IMR-90 (cell line): ENCODE measurements at regions not wholly inside any gene's neighbourhood (a gene's known extent, or its start where the extent isn't known, plus 50 kb on each side); places are given as distances from the start of the nearest gene placed in this dataset.

Source experiments
- ATAC-seq: fragments of 200-7000 bp; cut with Tn5 transposase; 2 replicates; pipeline ENCODE4 v1.9.1; 2020; ENCODE audit warnings: low read depth, mild to moderate bottlenecking, moderate library complexity
- BruUV-seq: library from RNA; stranded (reverse); fragments of 400-500 nt; replicated peaks from 2 replicates; lab custom pipeline; 2021; lab: Mats Ljungman, UMichigan
- CTCF ChIA-PET: fragments of 300-600 bp; formaldehyde crosslinking; extraction: SDS; loops from one replicate; lab custom pipeline; 2021; ENCODE audit warnings: antibody characterized with exemption; lab: Yijun Ruan, JAX
- POLR2A ChIA-PET: fragments of 300-600 bp; sonication (Branson Sonifier 250); formaldehyde crosslinking; loops from one replicate; lab custom pipeline; 2022; ENCODE audit warnings: antibody characterized with exemption; ENCODE audit not compliant: unreplicated experiment; lab: Charles Lee
- DNase-seq: peaks from one replicate; pipeline ENCODE4 v3.0.0; 2013
- H2AFZ ChIP-seq: replicated peaks from 2 replicates; pipeline ENCODE3; 2013; ENCODE audit warnings: low read length, mild to moderate bottlenecking; ENCODE audit not compliant: poor library complexity
- H2AK5ac ChIP-seq: 2 replicates; pipeline ENCODE4 v1.6.1; 2013; ENCODE audit warnings: low read depth, low read length, inconsistent platforms
- H2AK9ac ChIP-seq: replicated peaks from 2 replicates; pipeline ENCODE3; 2013; ENCODE audit warnings: mild to moderate bottlenecking, low read depth, low read length, moderate library complexity; ENCODE audit not compliant: poor library complexity
- H2BK120ac ChIP-seq: 2 replicates; pipeline ENCODE4 v1.6.1; 2013; ENCODE audit warnings: low read depth, low read length, inconsistent platforms
- H2BK15ac ChIP-seq: 3 replicates; pipeline ENCODE4 v1.6.1; 2013; ENCODE audit warnings: low read depth, low read length, inconsistent platforms
- H2BK20ac ChIP-seq: 2 replicates; pipeline ENCODE4 v1.6.1; 2013; ENCODE audit warnings: low read depth, mild to moderate bottlenecking, inconsistent platforms, low read length, moderate library complexity
- H2BK5ac ChIP-seq: 2 replicates; pipeline ENCODE4 v1.6.1; 2013; ENCODE audit warnings: mild to moderate bottlenecking, low read depth, low read length, inconsistent platforms; ENCODE audit not compliant: poor library complexity, severe bottlenecking
- H3K14ac ChIP-seq: replicated peaks from 2 replicates; pipeline ENCODE4 v1.6.1; 2013; ENCODE audit warnings: low read depth, low read length, inconsistent platforms
- H3K18ac ChIP-seq: 2 replicates; pipeline ENCODE4 v1.6.1; 2013; ENCODE audit warnings: low read depth, low read length, control low read depth
- H3K23ac ChIP-seq: 2 replicates; pipeline ENCODE4 v1.6.1; 2013; ENCODE audit warnings: low read depth, low read length, inconsistent platforms
- H3K27ac ChIP-seq: 2 replicates; pipeline ENCODE4 v1.5.1; 2013; ENCODE audit warnings: mild to moderate bottlenecking, control low read depth, low read length; ENCODE audit not compliant: insufficient read depth
- H3K27me3 ChIP-seq: 2 replicates; pipeline ENCODE4 v1.6.1; 2013; ENCODE audit warnings: low read length; ENCODE audit not compliant: control insufficient read depth, insufficient read depth
- H3K36me3 ChIP-seq: 2 replicates; pipeline ENCODE4 v1.6.1; 2013; ENCODE audit warnings: low read length, mixed read lengths; ENCODE audit not compliant: control insufficient read depth, insufficient read depth
- H3K4ac ChIP-seq: 2 replicates; pipeline ENCODE4 v1.6.1; 2013; ENCODE audit warnings: low read depth, low read length, inconsistent platforms
- H3K4me1 ChIP-seq: 2 replicates; pipeline ENCODE4 v1.6.1; 2013; ENCODE audit warnings: low read length, mixed read lengths; ENCODE audit not compliant: control insufficient read depth, insufficient read depth
- H3K4me2 ChIP-seq: 2 replicates; pipeline ENCODE4 v1.6.1; 2013; ENCODE audit warnings: low read depth, mild to moderate bottlenecking, control low read depth, low read length, moderate library complexity
- H3K4me3 ChIP-seq: 2 replicates; pipeline ENCODE4 v1.5.1; 2013; ENCODE audit warnings: low read depth, mild to moderate bottlenecking, control low read depth, low read length, moderate library complexity; ENCODE audit not compliant: insufficient read depth
- H3K56ac ChIP-seq: 2 replicates; pipeline ENCODE4 v1.6.1; 2013; ENCODE audit warnings: low read length, inconsistent platforms; ENCODE audit not compliant: insufficient read depth; ENCODE audit errors: extremely low read depth
- H3K79me1 ChIP-seq, 2 experiments: 2 replicates each; pipeline ENCODE4 v1.6.1; 2013; ENCODE audit warnings: low read length in 2 of 2, inconsistent platforms in 1 of 2, low read depth in 1 of 2
- H3K9ac ChIP-seq: 2 replicates; pipeline ENCODE4 v1.6.1; 2013; ENCODE audit warnings: low read depth, low read length, control low read depth
- H3K9me1 ChIP-seq: 2 replicates; pipeline ENCODE4 v1.6.1; 2013; ENCODE audit warnings: low read length, inconsistent platforms; ENCODE audit not compliant: insufficient read depth
- H3K9me3 ChIP-seq: 2 replicates; pipeline ENCODE4 v1.6.1; 2013; ENCODE audit warnings: low read length; ENCODE audit not compliant: control insufficient read depth, insufficient read depth
- H4K20me1 ChIP-seq: 2 replicates; pipeline ENCODE4 v1.6.1; 2013; ENCODE audit warnings: low read length, inconsistent platforms; ENCODE audit not compliant: insufficient read depth
- H4K5ac ChIP-seq: 2 replicates; pipeline ENCODE4 v1.6.1; 2013; ENCODE audit warnings: mild to moderate bottlenecking, low read depth, low read length, control low read depth
- H4K8ac ChIP-seq, 2 experiments: 2 replicates each; pipeline ENCODE4 v1.6.1; 2013; ENCODE audit warnings: low read depth in 2 of 2, low read length in 2 of 2, control low read depth in 1 of 2, inconsistent platforms in 1 of 2
- H4K91ac ChIP-seq: 2 replicates; pipeline ENCODE4 v1.6.1; 2013; ENCODE audit warnings: low read depth, low read length, inconsistent platforms; ENCODE audit not compliant: insufficient read depth
- BHLHE40 ChIP-seq: fragments of 150-350 bp; IDR thresholded peaks from 2 replicates; pipeline ENCODE4 v1.6.1; 2016; ENCODE audit warnings: mild to moderate bottlenecking, low read depth, low read length
- CEBPB ChIP-seq: IDR thresholded peaks from 2 replicates; pipeline ENCODE4 v1.6.1; 2012; ENCODE audit warnings: low read depth, low read length, improper control_type of control experiment
- ELK1 ChIP-seq: fragments of 150-350 bp; IDR thresholded peaks from 2 replicates; pipeline ENCODE4 v1.6.1; 2016; ENCODE audit warnings: low read depth, mild to moderate bottlenecking, low read length, moderate library complexity, borderline replicate concordance
- FOS ChIP-seq: fragments of 150-350 bp; IDR thresholded peaks from 2 replicates; pipeline ENCODE4 v1.6.1; 2016; ENCODE audit warnings: low read depth, low read length
- MAFK ChIP-seq: IDR thresholded peaks from 2 replicates; pipeline ENCODE4 v1.6.1; 2012; ENCODE audit warnings: low read depth, low read length, improper control_type of control experiment
- MXI1 ChIP-seq: IDR thresholded peaks from 2 replicates; pipeline ENCODE4 v1.6.1; 2012; ENCODE audit warnings: low read depth, mild to moderate bottlenecking, low read length, moderate library complexity, borderline replicate concordance
- POLR2A ChIP-seq: IDR thresholded peaks from 2 replicates; pipeline ENCODE4 v1.6.1; 2012; ENCODE audit warnings: mild to moderate bottlenecking, low read depth, low read length
- RCOR1 ChIP-seq: IDR thresholded peaks from 2 replicates; pipeline ENCODE4 v1.6.1; 2012; ENCODE audit warnings: mild to moderate bottlenecking, low read length, improper control_type of control experiment; ENCODE audit not compliant: insufficient replicate concordance
- RFX5 ChIP-seq: IDR thresholded peaks from 2 replicates; pipeline ENCODE4 v1.8.0; 2012; ENCODE audit warnings: low read depth, mild to moderate bottlenecking, low read length, moderate library complexity
- SMC3 ChIP-seq: fragments of 150-350 bp; IDR thresholded peaks from 2 replicates; pipeline ENCODE4 v1.6.1; 2016; ENCODE audit warnings: low read depth, mild to moderate bottlenecking, antibody characterized with exemption, low read length, moderate library complexity
- USF2 ChIP-seq: fragments of 150-350 bp; IDR thresholded peaks from 2 replicates; pipeline ENCODE4 v1.6.1; 2017; ENCODE audit warnings: mild to moderate bottlenecking, antibody characterized with exemption, low read length, low read depth
- WGBS, 2 experiments: methylation state at CpG; one replicate each; pipeline versions ENCODE4 v1.1.5 to v1.1.7; 2013; ENCODE audit warnings: missing lambda C conversion rate in 2 of 2; ENCODE audit not compliant: insufficient read length in 1 of 2; ENCODE audit errors: extremely low coverage in 2 of 2; 5-methylcytosine and 5-hydroxymethylcytosine counted together
- dilution Hi-C: fragments of 300-500 bp; cut with HindIII; formaldehyde crosslinking; loops from one replicate; pipeline ENCODE4 v1.14.3; 2018; ENCODE audit warnings: low sequenced_read_pairs; ENCODE audit not compliant: unreplicated experiment
- in situ Hi-C: fragments of 300-500 bp; cut with MboI; formaldehyde crosslinking; loops from 3 replicates; pipeline ENCODE4 v1.14.3; 2019; ENCODE audit warnings: low sequenced_read_pairs, inconsistent platforms, mixed read lengths
- intact Hi-C: fragments of 100-400 bp; cut with micrococcal nuclease; formaldehyde crosslinking; loops from 2 replicates; pipeline ENCODE4 v1.10.0; 2022
- TF ChIP-seq, protein P1 (sequence below): conservative IDR thresholded peaks from 2 replicates; pipeline ENCODE4 v1.5.1; 2012; ENCODE audit warnings: mild to moderate bottlenecking, low read depth, low read length, improper control_type of control experiment

- no peak overlapping the region for H3K4me3 ChIP-seq
- no peak overlapping the region for H2AFZ ChIP-seq
- no peak overlapping the region for H3K4me2 ChIP-seq
- no peaks in the 10 kb centered on the region for H3K27me3 ChIP-seq
- TF ChIP-seq MAFK (no peak), CEBPB (no peak), ELK1 (no peak), RCOR1 (no peak), RFX5 (no peak), FOS (no peak), POLR2A (no peak), USF2 (no peak), SMC3 (no peak), MXI1 (no peak), BHLHE40 (no peak)
- TF ChIP-seq, protein P1, sequence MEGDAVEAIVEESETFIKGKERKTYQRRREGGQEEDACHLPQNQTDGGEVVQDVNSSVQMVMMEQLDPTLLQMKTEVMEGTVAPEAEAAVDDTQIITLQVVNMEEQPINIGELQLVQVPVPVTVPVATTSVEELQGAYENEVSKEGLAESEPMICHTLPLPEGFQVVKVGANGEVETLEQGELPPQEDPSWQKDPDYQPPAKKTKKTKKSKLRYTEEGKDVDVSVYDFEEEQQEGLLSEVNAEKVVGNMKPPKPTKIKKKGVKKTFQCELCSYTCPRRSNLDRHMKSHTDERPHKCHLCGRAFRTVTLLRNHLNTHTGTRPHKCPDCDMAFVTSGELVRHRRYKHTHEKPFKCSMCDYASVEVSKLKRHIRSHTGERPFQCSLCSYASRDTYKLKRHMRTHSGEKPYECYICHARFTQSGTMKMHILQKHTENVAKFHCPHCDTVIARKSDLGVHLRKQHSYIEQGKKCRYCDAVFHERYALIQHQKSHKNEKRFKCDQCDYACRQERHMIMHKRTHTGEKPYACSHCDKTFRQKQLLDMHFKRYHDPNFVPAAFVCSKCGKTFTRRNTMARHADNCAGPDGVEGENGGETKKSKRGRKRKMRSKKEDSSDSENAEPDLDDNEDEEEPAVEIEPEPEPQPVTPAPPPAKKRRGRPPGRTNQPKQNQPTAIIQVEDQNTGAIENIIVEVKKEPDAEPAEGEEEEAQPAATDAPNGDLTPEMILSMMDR = no peak
- H2AK9ac ChIP-seq = no peak overlapping the region
- H2BK5ac ChIP-seq = no peak overlapping the region
- in situ Hi-C loops (no loop called here), intact Hi-C loops (no loop called here), dilution Hi-C loops (no loop called here)
- no peak overlapping the region for H3K56ac ChIP-seq
- no peaks in the 10 kb centered on the region for H3K79me1 ChIP-seq
- H4K8ac ChIP-seq = no peak overlapping the region
- no peak overlapping the region for H2BK20ac ChIP-seq
- H2AK5ac ChIP-seq = no peak overlapping the region
- no peaks in the 10 kb centered on the region for H3K36me3 ChIP-seq
- no peak overlapping the region for H3K23ac ChIP-seq
- no peak overlapping the region for H2BK120ac ChIP-seq
- ChIA-PET POLR2A (no interaction called here), CTCF (no interaction called here)
- no CpG with 5 or more reads among the region's 1 CpG for WGBS, 2 experiments
- H3K9me3 ChIP-seq = no peaks in the 10 kb centered on the region
- ATAC-seq (no peak), DNase-seq (no peak)
- H3K9ac ChIP-seq = no peak overlapping the region
- no peaks in the 10 kb centered on the region for H3K4me1 ChIP-seq
- H2BK15ac ChIP-seq = no peak overlapping the region
- no peak overlapping the region for H4K91ac ChIP-seq
- no peaks in the 10 kb centered on the region for H4K20me1 ChIP-seq
- no peak overlapping the region for H3K14ac ChIP-seq
- H3K18ac ChIP-seq = no peak overlapping the region
- no peak overlapping the region for H3K27ac ChIP-seq
- H4K5ac ChIP-seq = no peak overlapping the region
- BruUV-seq = no TSS peak
- H3K9me1 ChIP-seq = no peaks in the 10 kb centered on the region
- no peak overlapping the region for H3K4ac ChIP-seq
Observed at GRCh38 chr4:66589183-66589582, 918.9 kb upstream of the EPHA5 start.
